ENCODE measurements at regions not wholly inside any gene's neighbourhood (a gene's known extent, or its start where the extent isn't known, plus 50 kb on each side); places are given as distances from the start of the nearest gene placed in this dataset.
"Not testable (repeated sequence)": the region's sequence is repeated elsewhere in the genome, so short reads cannot be mapped to it uniquely, and the experiment has no call there.

DNA sequence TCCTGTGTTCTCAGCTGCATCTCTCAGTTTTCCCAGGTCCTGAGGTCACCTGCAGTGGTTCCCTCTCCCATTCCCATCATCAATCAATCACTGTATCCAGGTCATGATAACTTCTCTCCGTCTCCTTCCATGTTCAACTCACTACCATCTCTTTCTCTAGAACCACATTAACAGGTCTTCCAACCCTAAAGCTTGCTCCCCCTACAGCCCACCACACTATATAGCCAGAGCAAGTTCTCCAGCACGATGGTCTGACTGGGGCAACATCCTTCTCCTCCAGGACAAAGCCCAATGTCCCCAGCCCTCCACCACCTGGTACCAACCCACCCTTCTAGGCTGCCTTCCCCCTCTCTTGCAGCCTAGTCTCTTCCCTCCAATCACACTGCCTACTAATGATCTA is 241.6 kb downstream of the CDK5RAP2 start:
- DNase-seq (ENCODE audit: low spot score), result no peak

DNA sequence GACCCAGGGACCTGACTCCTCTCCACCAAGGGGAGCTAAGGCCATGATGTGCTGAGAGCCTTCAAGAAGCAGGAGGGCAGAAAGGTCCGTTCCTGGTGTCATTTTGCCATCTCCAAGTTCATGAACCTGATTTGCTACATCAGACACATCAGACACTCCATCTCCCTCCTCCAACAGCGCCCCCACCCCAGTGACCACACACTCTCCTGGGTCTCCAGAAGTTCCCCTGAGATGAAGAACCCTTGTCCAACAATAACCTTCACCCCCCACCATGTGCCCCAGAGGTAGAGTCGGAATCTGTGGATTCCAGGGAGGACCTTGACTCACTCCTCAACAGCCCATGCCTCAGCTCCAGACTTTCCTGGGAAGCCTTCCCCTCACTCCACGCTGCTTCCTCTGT is 242.8 kb downstream of the CDK5RAP2 start:
- DNase-seq (ENCODE audit: low spot score), result no peak

DNA sequence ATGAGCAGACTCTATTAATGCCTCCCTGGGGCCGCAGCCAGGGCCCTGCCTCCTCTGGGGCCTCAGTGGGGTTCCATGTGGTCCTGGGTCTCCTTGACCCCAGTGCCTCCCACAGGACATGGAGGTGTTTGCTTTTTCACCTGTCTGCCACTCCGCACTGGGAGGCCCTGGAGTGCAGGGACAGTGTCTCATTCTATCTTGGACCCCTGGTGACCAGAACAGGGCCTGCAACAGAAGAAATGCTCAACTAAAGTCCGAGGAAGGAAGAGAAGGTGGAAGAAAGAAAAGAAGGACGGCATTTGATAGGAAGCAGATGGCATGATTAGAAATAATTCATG is 243.2 kb downstream of the CDK5RAP2 start:
- DNase-seq (ENCODE audit: low spot score), result no peak

DNA sequence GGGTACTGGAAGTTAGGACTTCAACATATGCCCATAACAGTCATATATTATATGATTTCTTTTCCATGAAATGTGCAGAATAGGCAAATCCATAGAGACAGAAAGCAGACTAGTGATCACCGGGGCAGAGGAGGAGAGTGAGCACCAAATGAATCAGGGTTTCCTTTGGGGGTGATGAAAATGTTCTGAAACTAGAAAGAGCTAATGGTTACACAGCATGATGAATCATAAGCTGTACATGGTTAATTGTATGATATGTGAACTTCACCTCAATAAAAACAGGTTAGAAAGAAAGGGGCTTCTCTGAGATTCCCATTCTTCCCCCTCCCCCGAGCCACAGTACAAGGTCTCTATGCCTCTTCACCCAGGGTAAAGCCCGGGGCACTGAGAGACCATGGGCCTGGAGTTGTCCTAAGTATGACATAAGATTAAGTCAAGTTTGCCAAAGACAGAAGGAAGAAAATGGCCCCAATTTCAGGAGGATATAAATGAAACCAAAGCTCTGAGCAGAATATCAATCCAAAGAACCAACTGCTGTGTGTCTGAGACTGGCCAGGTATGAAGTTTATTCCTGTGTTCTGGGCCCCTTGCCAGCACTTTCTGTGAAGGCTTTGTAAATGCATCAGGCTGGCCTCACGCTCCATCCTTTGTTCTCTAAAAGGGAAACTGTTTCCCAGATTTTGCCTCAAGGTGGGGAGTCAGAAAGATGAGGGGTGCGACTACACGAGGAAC is 243.8 kb downstream of the CDK5RAP2 start:
- DNase-seq (ENCODE audit: low spot score), result no peak

DNA sequence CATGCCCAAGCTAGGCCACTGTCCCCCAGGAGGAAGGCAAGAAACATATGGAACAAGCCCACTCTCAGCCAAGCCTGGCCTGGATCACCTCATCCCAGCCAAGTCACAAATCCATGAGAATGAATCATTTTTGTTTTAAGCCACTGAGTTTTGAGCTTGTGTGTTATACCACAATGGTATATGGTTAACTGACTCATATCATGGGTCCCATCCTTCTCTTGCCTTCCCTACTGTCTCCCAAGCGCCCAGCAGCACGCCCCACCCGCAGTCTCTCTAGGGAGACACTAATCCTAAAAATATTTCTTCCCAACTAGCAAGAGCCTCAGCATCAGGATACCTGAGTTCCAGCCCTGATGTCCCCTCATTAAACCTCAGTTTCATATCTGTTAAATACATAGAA is 248.1 kb downstream of the CDK5RAP2 start:
- no peak for DNase-seq (ENCODE audit: low spot score)

DNA sequence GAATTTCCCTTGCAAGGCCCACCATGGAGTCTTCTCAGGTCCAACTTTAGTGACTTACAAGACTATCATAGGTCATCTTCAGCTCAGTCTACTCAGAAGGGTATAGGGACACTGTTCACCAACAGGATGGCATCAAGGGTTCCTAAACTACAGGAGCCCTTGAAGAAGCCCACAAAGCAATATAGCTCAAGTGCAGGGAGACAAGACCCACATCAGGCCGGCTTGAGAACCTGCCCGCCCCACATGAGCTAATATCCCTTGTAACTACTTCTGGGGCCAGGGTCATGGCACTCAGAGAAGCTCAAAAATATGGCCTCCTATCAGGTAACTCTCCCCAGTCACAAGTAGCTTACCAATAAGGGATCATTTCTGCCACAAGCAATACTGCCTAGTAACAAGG is 249.9 kb downstream of the CDK5RAP2 start:
- DNase-seq (ENCODE audit: low spot score), result no peak

DNA sequence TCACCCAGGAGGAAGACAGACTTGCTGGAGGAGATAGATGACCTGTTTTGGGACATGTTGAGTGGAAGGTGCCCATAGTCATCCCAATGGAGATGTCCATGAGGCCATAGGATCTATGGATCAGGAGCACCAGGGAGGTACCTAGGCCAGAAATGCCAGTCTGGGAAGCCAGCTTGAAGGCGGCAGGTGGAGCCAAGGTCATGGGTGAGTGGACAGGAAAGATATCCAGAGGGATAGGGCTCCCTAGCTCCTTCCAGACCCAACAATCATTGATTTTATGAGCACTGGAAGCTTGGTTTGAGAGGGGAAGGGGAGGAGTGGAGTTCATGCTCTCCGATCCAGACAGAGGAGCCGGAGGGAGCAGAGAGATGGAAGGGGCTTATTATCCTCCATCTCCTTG is 252.6 kb downstream of the CDK5RAP2 start:
- DNase-seq (ENCODE audit: low spot score), result no peak

DNA sequence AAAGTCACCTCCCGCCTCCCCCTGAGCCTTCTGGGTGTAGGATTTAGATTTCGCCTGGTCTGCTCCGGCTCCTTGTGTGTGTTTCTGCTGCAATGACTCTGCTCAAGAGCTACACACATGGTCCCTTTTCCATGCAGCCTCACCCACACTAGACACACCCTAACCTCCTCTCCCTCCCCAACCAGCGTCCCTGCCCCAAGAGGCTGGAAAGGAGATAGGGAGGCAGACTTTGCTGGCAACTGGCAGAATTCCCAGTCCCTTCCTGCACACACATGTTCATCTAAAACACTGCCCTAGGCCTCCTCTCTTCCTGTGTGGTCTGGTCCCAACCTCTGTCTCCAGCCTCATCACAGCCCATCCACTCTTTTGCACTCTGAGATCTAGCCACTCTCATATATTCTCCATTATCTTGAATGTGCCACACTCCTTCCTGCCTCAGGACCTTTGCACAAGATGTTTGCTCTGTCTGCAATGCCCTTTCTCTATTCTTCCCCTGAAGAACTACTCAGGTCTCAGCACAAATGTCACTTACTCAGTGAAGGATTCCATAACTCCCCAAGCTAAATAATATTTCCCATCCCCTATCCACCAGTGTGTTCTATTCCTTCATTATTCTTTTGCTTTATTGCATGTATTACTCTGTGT is 253.8 kb downstream of the CDK5RAP2 start:
- no peak for DNase-seq (ENCODE audit: low spot score)

DNA sequence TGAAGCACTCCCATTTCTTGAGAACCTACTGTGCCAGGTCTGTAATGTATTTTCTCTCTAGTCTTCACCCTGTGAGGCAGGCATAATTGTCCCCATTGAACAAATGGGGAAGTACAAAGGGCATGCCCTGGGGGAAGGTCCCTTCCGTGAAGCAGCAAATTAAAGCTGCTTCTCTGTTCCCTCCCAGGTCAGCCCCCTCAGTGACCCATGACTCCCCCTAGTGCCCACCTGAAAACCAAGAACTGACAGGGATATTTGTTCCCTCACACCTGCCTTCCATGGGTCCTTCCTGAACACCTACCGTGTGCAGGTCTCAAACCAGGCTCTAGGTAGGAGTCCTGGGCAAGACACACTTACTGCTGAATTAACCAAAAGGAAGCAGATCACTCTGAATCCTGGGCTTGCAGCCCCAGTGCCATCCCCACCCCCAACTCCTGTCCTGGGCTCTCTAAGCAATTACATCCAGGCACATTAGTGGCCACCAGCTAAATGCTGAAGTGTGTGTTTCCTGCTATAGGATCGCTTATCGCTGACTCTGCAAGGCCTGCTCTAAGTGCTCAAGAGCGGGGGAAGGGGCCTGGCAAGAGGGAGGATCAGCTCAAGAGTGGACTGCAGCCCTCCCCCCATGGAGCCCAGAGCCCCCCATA is 254.8 kb downstream of the CDK5RAP2 start:
- no peak for DNase-seq (ENCODE audit: low spot score)

DNA sequence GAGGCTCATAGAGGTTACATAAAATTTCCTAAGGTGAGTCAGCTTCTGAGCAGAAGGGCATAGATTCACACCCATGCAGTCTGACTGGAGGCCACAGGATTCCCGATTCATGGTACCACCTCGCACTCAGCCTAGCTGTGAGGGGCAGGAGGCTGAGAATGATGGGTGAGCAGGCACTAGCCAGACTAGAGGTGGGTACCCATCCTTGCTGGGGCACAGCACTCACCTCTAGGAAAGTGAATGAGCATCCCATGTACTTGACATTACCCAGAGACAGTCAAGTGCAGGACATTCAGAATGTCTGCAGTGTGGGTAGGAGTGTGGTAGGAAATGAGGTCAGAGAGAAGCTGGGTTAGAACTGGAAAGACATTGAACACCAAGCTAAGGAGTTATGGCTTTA is 255.5 kb downstream of the CDK5RAP2 start:
- DNase-seq (ENCODE audit: low spot score), result no peak

DNA sequence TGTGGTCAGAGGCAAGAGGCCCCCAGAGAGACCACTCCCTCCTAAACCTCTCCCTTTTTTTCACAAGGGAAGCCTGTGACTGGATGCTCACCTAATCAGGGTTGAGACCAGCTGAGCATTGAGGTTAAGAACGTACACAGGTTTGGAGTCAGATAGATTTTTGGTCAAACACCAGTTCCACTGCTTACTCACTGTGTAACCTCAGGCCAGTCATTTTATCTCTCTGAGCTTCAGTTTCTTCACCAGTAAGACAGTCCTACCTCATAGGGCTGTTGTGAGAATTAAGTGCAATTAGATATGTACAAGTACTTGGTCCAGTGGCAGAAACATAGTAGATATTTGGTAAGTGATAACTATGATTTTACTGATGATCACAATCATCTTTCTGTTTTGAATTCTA is 256.8 kb downstream of the CDK5RAP2 start:
- DNase-seq (ENCODE audit: low spot score), result no peak

DNA sequence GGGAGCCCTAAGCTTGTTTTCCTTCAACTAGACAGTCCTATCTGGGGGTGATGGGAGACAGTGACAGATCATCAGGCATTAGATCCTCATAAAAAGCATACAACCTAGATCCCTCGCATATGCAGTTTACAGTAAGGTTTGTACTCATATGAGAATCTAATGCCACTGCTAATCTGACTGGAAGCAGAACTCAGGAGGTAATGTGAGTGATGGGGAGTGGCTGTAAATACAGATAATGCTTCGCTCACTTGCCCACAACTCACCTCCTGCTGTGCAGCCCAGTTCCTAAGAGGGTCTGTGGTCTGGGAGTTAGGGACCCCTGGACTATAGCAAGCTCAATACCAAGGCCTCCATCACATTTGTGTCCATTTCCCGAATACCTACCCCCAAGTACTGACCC is 260.5 kb downstream of the CDK5RAP2 start:
- no peak for DNase-seq (ENCODE audit: low spot score)

DNA sequence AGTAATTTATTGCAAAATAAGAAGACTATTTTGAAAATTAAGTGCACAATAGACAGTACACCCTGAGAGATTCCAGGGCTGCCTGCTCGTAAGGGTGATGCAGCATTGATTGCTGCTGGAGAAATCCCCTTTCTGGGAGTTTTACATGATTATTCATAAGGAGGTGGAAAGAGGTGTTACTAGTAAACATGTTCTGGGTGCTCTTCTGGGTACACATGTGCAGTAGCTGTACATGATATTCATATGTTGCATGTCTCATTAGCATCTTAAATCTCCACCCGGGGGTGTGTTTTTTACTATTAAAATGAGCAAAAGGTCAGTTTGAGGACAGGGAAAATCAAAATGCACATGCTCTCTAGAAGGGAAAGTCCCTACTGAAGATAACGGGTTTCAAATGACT is 264.8 kb downstream of the CDK5RAP2 start:
- DNase-seq (ENCODE audit: low spot score), result no peak

DNA sequence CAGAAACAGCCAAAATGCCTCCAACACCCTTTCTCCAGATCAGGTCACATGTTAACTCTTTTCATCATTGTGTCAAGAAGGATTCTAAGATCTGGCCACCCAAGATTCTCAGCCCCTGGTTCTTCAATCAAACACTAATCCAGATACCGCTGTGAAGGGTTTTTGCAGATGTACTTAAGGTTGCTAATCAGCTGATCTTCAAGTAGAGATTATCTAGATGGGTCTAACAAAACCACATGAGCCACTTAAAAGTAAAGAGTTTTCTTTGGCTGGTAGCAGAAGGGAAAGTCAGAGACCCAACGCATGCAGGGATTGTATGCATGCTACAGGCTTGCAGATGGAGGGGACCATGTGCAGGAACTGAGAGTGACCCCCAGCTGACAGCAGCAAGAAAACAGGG is 267.9 kb downstream of the CDK5RAP2 start:
- DNase-seq (ENCODE audit: low spot score), result no peak

DNA sequence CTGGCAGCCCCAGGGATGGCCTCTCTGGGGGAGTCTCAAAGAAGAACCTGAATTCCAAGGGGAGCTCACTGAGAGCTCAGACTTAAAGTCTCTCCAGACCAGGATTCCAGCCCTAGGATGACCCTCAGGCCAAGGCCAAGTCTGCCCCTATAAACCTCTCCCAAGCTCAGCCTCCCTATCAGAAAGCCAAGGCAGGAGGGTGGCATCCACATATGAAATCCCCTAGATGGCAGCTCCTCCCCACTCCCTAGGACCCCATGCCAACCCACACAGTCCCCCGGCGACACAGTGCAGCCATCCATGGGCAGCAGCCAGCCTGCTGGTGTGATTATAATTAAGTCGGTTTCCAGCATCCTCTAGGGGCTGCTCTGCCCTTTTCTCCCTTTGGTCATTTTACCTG is 269.9 kb downstream of the CDK5RAP2 start:
- DNase-seq (ENCODE audit: low spot score), result no peak

DNA sequence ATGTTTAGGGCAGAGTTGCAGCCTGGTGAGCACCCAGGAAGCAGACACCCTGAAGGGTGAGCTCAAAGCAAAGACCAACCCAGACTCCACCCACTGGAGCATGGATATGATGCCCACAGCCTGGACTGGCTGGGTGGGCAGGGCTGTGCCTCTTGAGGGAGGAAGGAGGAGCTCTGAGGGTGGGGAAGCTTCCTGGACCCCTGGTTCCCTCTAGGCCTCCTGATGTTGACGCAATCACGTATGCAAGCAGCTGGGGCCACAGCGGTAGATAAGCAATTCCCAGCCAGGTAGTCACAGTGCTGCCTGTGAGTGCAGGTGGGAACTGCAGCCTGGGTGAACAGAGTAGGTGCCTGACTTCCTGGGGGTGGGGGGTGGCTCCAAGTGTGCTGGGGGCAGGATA is 271.5 kb downstream of the CDK5RAP2 start:
- no peak for DNase-seq (ENCODE audit: low spot score)

DNA sequence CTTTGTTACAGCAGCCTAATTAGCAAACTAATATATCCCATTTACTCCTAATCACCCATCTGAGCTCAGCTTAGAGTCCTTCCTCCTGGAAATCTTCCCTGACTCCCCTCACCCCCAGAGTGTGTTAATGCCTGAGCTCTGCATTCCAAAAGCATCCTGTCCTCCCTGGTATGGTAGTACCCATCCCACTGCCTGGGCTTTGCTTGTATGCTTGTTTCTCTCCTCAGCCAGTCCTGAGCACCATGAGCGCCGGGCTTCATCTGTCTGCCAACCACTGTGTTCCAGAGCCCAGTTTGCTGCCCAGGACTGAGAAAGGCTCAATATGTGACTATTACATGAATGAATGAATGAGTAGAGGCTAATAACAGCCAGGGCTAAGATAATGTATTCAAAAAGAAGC is 272.4 kb downstream of the CDK5RAP2 start:
- no peak for DNase-seq (ENCODE audit: low spot score)

DNA sequence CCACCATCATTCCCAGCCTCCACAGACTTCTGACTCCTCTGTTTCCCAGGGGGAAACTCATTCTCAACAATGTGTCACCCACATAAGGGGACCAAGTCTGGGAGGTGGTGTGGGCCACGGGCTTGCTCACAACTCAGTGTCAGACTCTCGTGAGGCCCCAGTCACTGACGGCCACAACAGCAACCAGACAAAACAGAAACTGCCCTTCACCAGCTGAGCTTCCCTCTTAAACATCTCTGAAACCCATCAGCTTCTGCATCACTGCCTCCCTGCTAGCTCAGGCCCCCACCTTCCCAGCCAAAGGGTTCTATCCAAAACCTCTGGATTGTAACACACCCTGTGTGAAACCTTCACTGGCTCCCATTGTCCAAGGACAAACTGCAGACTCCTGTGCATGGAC is 273.4 kb downstream of the CDK5RAP2 start:
- DNase-seq (ENCODE audit: low spot score), result no peak

DNA sequence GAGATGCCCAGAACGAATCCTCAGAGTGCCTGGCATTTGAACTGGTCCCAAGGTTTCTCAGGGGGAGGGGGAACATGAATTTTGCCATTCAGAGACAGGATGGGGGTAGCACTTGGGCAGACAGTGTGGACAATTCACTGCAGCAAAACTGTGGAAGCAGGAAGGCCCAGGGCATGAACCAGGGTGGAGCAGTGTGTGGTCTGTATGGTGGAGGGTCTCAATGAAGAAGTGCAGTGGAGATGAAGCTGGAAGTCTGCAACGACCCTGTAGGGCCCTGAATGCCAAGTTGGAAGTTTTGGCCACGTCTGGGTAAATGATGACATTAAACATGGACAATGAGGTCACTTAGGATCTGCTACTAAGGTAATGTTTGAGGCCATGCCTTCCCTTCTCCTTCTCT is 273.9 kb downstream of the CDK5RAP2 start:
- DNase-seq (ENCODE audit: low spot score), result no peak

DNA sequence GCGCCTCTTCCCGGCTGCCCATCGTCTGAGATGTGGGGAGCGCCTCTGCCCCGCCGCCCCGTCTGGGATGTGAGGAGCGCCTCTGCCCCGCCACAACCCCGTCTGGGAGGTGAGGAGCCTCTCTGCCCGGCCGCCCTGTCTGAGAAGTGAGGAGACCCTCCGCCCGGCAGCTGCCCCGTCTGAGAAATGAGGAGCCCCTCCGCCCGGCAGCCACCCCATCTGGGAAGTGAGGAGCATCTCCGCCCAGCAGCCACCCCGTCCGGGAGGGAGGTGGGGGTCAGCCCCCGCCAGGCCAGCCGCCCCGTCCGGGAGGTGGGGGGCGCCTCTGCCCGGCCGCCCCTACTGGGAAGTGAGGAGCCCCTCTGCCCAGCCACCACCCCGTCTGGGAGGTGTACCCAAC is 275.1 kb downstream of the CDK5RAP2 start:
- not testable (repeated sequence) for DNase-seq (ENCODE audit: low spot score)

DNA sequence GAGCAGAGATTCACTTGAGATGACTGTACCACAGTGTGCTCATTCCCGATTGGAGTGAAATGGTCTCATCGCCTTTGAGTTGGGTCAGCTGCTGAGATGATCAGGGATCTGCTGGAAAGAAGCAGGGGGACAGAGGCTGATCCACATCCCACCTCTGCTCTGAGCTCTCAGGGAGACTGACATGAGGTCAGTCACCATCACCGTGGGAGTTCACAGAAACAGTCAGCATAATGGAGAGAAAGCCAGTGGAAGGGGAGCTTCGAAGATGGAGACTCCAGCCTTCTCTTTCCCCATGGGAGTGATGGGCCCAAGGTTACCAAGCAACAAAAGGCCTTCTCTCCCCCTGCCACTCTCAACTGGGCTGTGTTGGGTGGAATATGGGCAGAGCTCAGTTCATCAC is 276.4 kb downstream of the CDK5RAP2 start:
- no peak for DNase-seq (ENCODE audit: low spot score)

DNA sequence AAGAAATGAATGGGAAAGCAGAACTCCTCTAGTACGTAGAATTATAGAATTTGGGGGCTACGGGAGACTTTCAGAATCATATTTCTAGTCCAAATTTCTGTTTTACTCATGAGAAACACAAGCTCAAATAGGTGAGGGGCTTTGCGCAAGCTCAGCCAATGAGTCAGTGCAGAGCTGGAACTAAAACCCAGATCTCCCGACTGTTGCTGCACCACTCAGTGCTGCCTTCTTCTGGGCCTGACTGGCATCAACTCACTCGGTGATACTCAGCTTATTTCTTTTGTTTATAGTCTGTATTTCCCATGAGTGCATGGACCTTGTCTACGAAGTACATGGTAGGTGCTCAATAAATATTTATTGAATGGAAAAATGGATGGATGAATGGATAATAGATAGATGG is 280.2 kb downstream of the CDK5RAP2 start:
- DNase-seq (ENCODE audit: low spot score), result no peak

DNA sequence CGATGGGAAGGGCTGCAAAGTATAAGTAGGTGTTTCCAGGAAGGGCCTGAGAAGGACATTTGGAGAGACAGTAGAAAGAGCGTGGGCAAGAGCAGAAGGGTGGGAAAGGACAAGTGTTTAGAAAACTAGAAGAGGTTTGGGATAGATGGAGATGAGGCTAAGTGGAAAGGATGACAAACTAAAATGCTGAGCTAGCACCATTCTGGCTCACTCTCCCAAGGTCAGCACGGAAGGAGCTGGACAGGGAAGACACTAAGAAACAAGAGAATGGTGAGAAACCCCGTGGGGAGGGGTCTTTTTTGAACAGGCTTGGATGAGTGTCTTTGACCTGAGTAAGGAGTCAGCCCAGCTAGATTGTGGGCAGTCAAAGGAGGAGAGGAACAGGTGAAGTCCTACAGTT is 286.0 kb downstream of the CDK5RAP2 start:
- no peak for DNase-seq (ENCODE audit: low spot score)

DNA sequence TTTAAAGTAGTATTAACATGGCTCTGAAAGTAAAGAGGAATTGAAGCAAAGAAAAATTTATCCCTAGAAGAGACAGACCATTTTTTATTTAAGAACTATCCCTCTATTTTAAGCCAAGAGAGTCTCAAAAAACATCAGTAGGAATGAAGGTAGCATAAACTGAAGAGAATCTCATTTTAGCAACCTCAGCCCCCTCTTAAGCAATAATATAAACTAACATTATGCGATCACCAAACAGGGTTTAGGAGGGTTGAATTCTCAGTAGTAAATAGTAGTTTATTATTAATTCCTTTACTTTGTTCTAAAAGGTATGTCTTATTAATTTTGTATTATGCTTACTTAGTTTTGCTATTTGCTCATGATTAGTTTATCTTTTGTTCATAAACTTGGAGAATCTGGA is 287.4 kb downstream of the CDK5RAP2 start:
- no peak for DNase-seq (ENCODE audit: low spot score)
